EH (cell line): ENCODE measurements at regions not wholly inside any gene's neighbourhood (a gene's known extent, or its start where the extent isn't known, plus 50 kb on each side); places are given as distances from the start of the nearest gene placed in this dataset.
"Not testable (repeated sequence)": the region's sequence is repeated elsewhere in the genome, so short reads cannot be mapped to it uniquely, and the experiment has no call there.

Experiments
- DNase-seq: peaks from one replicate; pipeline ENCODE4 v3.0.0-alpha.2; 2015; ENCODE audit warnings: low read depth

- DNase-seq = not testable (repeated sequence)
These were observed 822.1 kb downstream of the KCNMA1 start for GRCh38 chr10:76815505-76815904.

- DNase-seq = no peak
These were observed 826.2 kb downstream of the KCNMA1 start for GRCh38 chr10:76811430-76811829.

DNA sequence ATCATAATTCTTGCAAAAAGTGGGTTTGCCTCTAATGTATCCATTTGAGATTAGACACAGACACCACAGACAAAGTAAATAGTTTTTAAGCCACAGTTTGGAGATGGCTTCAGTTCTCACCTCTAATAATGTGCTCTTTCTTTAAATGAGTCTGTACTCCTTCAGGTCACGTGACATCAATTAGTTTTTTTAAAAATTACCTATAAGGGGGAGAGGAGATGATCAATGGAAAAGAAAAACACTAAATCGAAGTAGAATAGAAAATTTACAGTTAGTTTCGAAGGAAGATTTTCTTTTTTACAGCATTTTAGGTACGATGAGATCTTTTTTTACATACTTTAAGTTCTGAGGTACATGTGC, 849.2 kb downstream of the KCNMA1 start:
- DNase-seq = no peak

GRCh38 chr10:76787746-76788451, 849.7 kb downstream of the KCNMA1 start:
- DNase-seq = no peak

DNA sequence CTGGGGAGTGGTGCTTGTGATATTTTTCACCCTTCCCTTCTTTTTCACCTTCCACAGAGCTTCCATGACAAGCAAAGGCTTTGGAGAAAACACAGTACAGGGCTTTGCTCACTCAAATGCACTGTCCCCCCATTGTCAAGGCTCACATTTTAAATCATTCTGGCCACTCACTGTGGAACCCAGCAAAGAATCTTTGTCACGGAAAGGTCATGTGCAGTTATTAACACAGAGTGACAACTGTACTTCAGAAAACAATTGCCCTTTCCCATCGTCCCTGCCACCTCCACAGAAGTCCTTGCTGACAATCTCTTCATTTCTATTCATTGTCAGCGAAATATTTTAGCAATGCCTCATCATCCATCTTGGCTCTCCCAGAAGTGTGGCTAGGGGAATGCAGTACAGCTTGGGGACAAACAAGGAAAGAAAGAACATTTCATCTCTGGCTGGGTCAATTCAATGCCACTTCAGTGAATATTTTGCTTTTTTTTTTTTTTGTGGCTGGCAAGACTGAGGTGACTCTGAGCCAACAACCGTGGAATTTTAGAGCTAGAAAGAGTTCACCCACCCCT, 851.0 kb downstream of the KCNMA1 start:
- peak; percentile 16 for DNase-seq

- DNase-seq = no peak
These were observed 853.5 kb downstream of the KCNMA1 start for GRCh38 chr10:76784076-76784475.

- peak; percentile 2 for DNase-seq
These were observed 857.8 kb downstream of the KCNMA1 start for GRCh38 chr10:76779796-76780301.

DNA sequence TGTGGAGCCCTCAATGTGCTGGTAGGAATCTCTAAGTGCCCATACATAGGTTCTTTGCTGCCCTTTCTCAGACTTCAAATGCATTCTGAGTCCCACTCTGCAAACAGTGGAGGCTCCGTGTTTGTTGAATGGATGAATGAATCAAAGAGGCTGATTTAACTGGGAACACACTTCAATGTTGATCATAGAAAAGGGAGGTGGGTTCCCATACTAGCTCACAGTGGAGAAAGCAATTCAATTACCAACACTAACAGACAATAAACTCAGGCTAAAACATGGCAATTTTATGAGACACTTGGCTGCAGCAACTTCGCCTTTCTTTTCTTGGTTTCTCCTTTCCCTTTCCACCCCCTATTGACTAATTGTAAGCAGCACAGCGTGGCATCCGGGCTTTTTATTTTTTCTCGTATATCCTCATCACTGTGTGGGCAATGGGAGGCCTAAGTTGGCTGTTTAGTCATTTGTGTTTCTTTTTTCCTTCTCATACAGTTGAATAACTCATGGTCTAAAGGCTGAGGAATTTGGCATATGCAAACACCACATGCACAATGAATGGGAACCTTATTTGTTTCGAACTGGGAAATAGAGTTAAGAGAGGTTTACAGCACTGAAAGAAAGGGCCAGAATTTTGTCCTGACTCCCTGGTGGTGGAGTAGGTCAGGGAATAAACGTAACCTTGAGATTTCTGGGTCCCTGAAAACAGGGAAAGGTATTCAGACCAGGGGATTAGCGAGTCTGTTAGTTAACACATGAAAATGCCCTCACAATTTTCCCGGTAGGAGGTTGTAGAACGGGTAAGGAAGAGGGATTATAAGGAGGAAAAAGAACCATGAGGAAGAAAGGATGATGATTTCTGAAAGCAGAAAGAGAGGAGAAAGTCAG, 858.5 kb downstream of the KCNMA1 start:
- DNase-seq = peak; percentile 35

DNA sequence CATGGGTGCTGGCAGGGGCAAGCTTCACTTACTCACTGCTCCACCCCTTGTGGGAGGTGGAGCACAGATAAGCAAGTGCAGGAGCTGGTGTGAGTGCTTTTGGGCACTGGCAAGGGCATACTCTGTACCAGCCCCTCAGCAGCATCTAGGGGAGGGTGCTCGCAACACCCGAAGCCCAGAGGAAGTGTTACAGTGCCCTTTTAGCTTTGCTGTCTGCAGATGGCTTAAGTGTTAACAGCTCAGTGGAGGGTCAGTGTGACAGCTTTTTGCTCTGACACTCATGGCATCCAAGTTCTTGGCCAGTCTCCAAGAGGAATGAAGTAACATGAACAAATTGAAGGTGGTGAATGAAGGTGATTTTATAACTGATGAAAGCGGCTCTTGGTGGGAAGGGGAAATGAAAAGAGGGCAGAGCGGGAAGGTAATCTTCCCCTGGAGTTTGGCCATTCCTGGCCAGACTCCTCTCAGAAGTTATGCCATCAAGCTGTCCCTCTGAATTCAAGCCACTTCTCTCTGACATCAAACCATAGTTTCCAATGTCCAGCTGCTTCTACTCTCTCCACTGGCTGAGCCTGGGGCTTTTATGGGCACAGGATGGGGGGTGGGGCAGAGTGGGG, 862.5 kb downstream of the KCNMA1 start:
- no peak for DNase-seq

DNA sequence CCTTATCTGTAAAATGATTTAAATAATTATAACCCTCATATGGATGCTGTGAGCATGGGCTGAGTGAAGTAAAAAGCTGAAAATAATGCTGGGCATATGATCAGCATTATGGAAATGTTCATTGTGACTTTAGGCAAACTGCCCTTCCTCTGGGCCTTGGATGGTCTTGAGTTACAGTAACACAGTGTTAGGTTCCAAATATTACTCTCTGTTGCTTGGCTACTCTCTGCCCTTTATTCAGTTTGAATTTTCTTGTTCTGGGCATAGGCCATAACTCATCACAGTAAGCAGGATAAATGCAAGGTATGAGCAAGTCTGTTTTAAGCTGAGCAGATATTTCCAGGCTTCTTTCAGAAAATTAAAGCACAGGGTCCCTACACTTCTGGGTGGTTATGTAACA, 868.0 kb downstream of the KCNMA1 start:
- DNase-seq = no peak

- DNase-seq = no peak
These were observed 868.4 kb downstream of the KCNMA1 start for GRCh38 chr10:76769161-76769560.

GRCh38 chr10:76766682-76767081, 870.9 kb downstream of the KCNMA1 start:
- no peak for DNase-seq

GRCh38 chr10:76764921-76765320, 872.7 kb downstream of the KCNMA1 start:
- DNase-seq = not testable (repeated sequence)

DNA sequence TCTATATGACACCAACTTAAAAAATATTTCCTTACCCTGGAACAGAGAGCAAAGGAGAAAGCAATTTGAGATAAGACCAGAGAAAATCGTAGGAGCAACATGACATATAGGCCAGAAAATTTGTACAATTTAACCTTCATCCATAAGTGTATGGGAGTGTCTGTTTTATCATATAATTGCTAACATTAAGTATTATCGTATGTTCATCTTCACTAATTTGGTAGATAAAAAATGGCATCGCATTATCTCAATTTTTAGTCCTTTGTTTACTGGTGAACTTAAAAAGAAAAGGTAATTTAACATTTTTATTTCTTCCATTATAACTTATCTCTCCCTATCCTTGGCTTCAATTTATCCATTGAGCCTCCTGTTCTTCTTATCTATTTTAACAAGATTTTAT, 873.4 kb downstream of the KCNMA1 start:
- DNase-seq = no peak

DNA sequence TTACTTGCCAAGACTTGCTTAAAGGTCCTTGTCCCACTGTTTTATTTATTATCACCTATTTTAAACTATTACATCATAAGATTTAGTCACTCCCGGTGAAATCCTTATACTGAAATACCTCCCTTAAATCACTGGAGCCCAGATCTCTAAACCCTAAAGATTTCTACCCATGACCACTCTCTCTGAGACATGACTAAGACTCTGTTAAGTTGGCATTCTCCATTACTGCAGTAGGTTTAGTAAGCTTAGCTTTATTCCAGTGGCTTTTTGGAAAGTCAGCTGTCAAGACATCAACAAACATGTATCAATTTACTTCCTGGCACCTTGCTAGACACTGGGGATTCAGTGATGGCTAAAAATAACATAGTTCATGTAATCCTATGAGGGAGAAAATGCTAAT, 874.2 kb downstream of the KCNMA1 start:
- DNase-seq = no peak

GRCh38 chr10:76759681-76760080, 877.9 kb downstream of the KCNMA1 start:
- no peak for DNase-seq

GRCh38 chr10:76743169-76743568, 894.4 kb downstream of the KCNMA1 start:
- no peak for DNase-seq

DNA sequence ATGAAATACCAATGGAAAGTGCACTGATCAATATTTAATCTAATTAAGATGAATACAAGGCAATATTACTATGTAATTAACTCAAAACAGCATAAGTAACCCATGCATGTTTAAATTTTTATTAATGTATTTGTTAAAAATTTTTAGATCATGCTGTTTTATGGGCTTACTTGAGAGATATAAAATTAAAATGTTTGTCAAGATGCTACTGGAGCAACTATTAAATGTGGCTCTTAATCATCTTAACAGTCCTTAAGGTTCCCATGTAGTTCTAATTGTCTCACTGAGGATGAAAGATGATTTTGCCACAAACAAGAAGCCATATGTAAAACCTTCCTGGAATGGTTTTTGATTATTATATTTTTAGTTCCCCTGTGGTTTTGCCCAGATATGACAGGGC, 897.1 kb downstream of the KCNMA1 start:
- DNase-seq = no peak

GRCh38 chr10:76738991-76739390, 898.6 kb downstream of the KCNMA1 start:
- DNase-seq = no peak

DNA sequence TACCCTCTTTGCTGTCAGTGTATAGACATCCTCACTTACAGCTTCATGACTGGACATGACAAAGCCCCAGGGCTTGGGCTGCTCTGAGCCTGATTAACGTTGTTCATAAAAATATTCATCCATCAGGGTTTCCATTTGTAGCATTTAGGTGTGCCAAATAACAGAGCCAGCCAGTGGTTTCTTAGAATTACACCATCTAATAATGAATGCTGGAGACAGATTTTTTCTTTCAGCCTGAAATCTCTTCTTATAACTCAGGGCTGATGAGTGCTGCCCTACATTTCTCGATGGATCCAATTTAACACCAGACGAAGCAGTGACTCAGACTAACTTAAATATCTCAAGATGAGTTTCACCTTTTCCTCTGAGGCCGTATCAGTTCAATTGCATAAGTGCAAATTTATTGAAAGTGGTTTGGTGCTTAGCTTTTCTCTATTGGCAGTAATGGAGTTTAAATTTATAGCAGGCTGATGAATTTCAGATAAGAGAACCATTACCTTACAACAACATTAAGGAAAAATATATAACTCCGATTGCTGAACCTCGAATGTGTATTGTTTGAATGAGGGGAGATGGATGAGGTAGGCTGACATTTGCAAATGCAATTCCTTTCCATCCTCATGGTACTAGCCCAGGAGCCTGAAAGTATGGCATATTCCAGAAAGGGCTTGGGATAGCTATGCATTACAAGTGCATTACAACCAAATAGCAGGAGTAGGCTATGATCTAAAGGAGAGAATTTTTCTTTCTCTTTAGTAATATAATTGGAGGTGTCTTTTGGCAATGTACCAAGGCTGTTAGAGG, 900.6 kb downstream of the KCNMA1 start:
- no peak for DNase-seq

DNA sequence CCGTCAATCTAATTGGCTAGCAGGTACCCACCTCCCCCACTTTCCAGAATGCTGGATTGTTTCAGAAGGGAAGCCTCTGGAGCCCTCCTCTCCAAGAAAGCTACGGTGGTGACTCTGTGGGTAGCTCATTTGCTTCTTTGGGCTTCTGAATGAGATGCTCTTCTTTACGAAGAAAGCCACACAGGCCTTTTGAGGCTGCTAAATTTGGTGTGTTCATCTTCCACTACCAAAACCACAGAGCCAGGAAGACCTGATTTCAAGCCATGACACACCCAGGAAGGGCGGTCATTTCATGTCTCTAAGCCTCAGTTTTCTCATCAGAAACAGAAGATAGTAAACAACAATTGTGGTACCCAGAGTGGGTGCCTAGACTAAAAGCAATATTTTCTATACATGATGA, 901.2 kb downstream of the KCNMA1 start:
- no peak for DNase-seq

GRCh38 chr10:76735866-76736265, 901.7 kb downstream of the KCNMA1 start:
- no peak for DNase-seq
